Heart right ventricle (tissue), 16 donors: ENCODE measurements at regions not wholly inside any gene's neighbourhood (a gene's known extent, or its start where the extent isn't known, plus 50 kb on each side); places are given as distances from the start of the nearest gene placed in this dataset.

Experiments
- ATAC-seq, 8 donors: fragments of 200-7000 bp; cut with Tn5 transposase; one replicate each; pipeline ENCODE4 v1.9.1; 2020; ENCODE audit warnings: mild to moderate bottlenecking in 8 of 8, moderate library complexity in 8 of 8, moderate number of reproducible peaks in 1 of 8
- DNase-seq, 2 donors: peaks; one replicate each; pipeline ENCODE4 v3.0.0-alpha.2; 2020
- H3K27ac ChIP-seq, 10 donors: fragments of 200-600 bp; sonication (generic) in 2 of 10; one replicate each; pipeline versions ENCODE4 v1.5.0 to v1.8.0; 2020 to 2022; ENCODE audit warnings: mild to moderate bottlenecking in 3 of 10
- H3K27me3 ChIP-seq, 7 donors: fragments of 200-600 bp; one replicate each; pipeline ENCODE4 v1.8.0; 2021 to 2022; ENCODE audit warnings: mild to moderate bottlenecking in 2 of 7
- H3K36me3 ChIP-seq, 9 donors: fragments of 200-600 bp; sonication (generic) in 1 of 9; one replicate each; pipeline versions ENCODE4 v1.5.0 to v1.8.0; 2020 to 2022; ENCODE audit warnings: mild to moderate bottlenecking in 2 of 9
- H3K4me1 ChIP-seq, 9 donors: fragments of 200-600 bp; sonication (generic) in 1 of 9; one replicate each; pipeline versions ENCODE4 v1.5.0 to v1.8.0; 2020 to 2022; ENCODE audit warnings: mild to moderate bottlenecking in 4 of 9
- H3K4me3 ChIP-seq, 10 donors: fragments of 200-600 bp; sonication (generic) in 2 of 10; one replicate each; pipeline versions ENCODE4 v1.5.0 to v1.8.0; 2020 to 2022; ENCODE audit warnings: mild to moderate bottlenecking in 7 of 10, moderate library complexity in 2 of 10
- H3K9me3 ChIP-seq, 11 donors: fragments of 200-600 bp in 10 of 11; sonication (generic) in 2 of 11; one replicate each; pipeline versions ENCODE4 v1.5.0 to v1.8.0; 2013 to 2022; ENCODE audit warnings: mild to moderate bottlenecking in 2 of 11, control low read depth in 1 of 11, moderate library complexity in 1 of 11
- WGBS, 2 donors: extraction: QIAGEN DNeasy Blood & Tissue Kit; methylation state at CpG; one replicate each; pipeline ENCODE4 v1.1.7; 2013; ENCODE audit warnings: inconsistent platforms in 1 of 2; 5-methylcytosine and 5-hydroxymethylcytosine counted together
- intact Hi-C, 10 donors: fragments of 100-400 bp; cut with DNase I; formaldehyde crosslinking; loops; one replicate each; pipeline versions ENCODE4 v1.11.1 to v1.14.2; 2022
- TF ChIP-seq, protein P1 (sequence below), 9 donors: fragments of 200-600 bp; sonication (generic) in 2 of 9; IDR thresholded peaks; one replicate each; pipeline versions ENCODE4 v1.5.0 to v1.8.0; 2021 to 2022; ENCODE audit warnings: antibody characterized with exemption in 9 of 9, mild to moderate bottlenecking in 5 of 9, moderate library complexity in 1 of 9
- donor health status: Arrhythmogenic right ventricular cardiomyopathy.
- donor health status: ischemic (EF 13 %, LVEDD 7.1; RV severe dilation, severe dysfunction).
- donor health status: healthy with polysubstance abuse.
- donor health status: DM: no; HTN: yes; CAD: no.
- donor health status: DM: no; HTN: no; CAD: no.
- donor health status: ischemic (EF 25% LVEDD 6.9; RV normal size, moderate dysfunction).
- donor health status: ischemic (EF 25% LVEDD 5.7; RV mildly dilated, moderate dysfunction).
- donor health status: healthy.
- donor health status: DM: yes; HTN: yes; CAD: no.
- donor health status: Ischemic cardiomyopathy.
- donor health status: ischemic (EF 35%, LVEDD 5.7; RV mildly dilated, moderate dysfunction).
- donor health status: nonischemic (EF 11% LVEDD 7.7; RV severe dilation, severe dysfunction).
- donor health status: DM: yes; HTN: yes; CAD: no.
- donor health status: PGD.
- donor health status: ischemic (EF 29% LVEDD 5.4; RV normal size, mild dysfunction).
- donor health status: nonischemic (EF 23%, LVEDD 6.1; RV moderate dilation, normal function).

DNA sequence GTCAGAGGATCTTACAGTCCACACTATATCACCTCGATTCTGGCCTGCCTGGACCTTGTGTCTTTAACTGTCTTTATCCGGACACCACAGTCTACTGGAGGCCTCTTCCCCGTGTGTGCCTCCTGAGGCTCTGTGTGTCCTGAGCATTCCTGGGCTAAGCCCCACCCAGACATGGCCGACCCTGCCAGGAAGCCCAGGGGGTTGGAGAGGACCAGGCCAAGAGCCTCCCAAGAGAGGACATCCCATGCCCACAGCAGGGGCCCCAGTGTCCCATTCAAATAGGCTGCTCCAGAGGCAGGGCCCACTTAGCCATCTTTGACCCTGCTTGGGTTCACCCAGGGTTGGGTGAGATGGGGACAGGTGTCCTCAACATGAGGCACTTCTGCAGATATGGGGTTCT lies 84.7 kb upstream of the OTOS start:
- peaks cover 0 to 29% (median 11%) of the 10 kb centered on the region in 7 donors for H3K27me3 ChIP-seq
- DNase-seq (peak in 1 of 2 donors; percentile 1), ATAC-seq (no peak)
- peaks cover 0 to 30% (median 9%) of the 10 kb centered on the region in 11 donors for H3K9me3 ChIP-seq
- WGBS, 2 donors: 73 to 78% methylated on average over 4 of the region's 4 CpGs
- H3K4me1 ChIP-seq: no peaks in the 10 kb centered on the region
- TF ChIP-seq, protein P1, sequence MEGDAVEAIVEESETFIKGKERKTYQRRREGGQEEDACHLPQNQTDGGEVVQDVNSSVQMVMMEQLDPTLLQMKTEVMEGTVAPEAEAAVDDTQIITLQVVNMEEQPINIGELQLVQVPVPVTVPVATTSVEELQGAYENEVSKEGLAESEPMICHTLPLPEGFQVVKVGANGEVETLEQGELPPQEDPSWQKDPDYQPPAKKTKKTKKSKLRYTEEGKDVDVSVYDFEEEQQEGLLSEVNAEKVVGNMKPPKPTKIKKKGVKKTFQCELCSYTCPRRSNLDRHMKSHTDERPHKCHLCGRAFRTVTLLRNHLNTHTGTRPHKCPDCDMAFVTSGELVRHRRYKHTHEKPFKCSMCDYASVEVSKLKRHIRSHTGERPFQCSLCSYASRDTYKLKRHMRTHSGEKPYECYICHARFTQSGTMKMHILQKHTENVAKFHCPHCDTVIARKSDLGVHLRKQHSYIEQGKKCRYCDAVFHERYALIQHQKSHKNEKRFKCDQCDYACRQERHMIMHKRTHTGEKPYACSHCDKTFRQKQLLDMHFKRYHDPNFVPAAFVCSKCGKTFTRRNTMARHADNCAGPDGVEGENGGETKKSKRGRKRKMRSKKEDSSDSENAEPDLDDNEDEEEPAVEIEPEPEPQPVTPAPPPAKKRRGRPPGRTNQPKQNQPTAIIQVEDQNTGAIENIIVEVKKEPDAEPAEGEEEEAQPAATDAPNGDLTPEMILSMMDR (IDR thresholded peaks at IDR 0.05): no peak
- no peak overlapping the region for H3K27ac ChIP-seq
- H3K4me3 ChIP-seq: no peak overlapping the region
- H3K36me3 ChIP-seq: no peaks in the 10 kb centered on the region
- intact Hi-C loops: loop anchor here in 1 of 10 donors (10.0 kb wide), 1 partner anchor 120 kb away; no protein-coding TSS in a partner anchor

DNA sequence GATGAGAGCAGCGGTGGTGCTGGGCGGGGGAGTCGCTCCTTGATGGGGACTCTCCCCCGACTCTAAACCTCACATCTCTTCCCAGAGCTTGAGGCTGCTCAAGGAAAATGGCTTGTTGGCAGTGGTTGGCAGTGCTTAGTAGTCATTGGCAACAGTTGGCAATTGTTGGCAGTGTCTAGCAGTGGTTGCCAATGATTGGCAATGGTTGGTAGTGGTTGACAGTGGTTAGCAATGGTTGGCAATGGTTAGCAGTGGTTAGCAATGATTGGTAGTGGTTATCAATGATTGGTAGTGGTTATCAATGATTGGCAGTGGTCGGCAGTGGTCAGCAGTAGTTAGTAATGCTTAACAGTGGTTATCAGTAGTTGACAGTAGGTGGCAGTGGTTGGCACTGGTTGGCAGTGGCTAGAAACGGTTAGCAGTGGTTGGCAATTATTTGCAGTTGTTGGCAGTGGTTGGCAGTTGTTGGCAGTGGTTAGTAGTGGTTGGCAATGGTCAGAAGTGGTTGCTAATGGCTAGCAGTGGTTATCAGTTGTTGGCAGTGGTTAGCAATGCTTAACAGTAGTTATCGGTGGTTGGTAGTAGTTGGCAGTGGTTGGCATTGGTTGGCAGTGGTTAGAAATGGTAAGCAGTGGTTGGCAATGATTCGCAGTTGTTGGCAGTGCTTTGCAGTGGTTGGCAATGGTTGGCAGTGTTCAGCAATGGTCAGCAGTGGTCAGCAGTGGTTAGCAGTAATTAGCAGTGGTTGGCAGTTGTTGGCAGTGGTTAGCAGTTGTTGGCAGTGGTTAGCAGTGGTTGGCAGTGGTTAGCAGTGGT lies 85.4 kb upstream of the OTOS start:
- Histone ChIP-seq H3K27ac (no peak overlapping the region), H3K9me3 (peaks cover 0 to 30% (median 9%) of the 10 kb centered on the region in 11 donors), H3K36me3 (no peaks in the 10 kb centered on the region), H3K4me1 (no peaks in the 10 kb centered on the region), H3K27me3 (peaks cover 0 to 29% (median 11%) of the 10 kb centered on the region in 7 donors), H3K4me3 (no peak overlapping the region)
- DNase-seq: peak in 1 of 2 donors; percentile 0
- no peak for ATAC-seq
- 86 to 87% methylated on average over 8 of the region's 8 CpGs for WGBS, 2 donors
- TF ChIP-seq, protein P1 (IDR thresholded peaks at IDR 0.05): no peak
- intact Hi-C loops: loop anchor here in 1 of 10 donors (10.0 kb wide), 1 partner anchor 119 kb away; no protein-coding TSS in a partner anchor

DNA sequence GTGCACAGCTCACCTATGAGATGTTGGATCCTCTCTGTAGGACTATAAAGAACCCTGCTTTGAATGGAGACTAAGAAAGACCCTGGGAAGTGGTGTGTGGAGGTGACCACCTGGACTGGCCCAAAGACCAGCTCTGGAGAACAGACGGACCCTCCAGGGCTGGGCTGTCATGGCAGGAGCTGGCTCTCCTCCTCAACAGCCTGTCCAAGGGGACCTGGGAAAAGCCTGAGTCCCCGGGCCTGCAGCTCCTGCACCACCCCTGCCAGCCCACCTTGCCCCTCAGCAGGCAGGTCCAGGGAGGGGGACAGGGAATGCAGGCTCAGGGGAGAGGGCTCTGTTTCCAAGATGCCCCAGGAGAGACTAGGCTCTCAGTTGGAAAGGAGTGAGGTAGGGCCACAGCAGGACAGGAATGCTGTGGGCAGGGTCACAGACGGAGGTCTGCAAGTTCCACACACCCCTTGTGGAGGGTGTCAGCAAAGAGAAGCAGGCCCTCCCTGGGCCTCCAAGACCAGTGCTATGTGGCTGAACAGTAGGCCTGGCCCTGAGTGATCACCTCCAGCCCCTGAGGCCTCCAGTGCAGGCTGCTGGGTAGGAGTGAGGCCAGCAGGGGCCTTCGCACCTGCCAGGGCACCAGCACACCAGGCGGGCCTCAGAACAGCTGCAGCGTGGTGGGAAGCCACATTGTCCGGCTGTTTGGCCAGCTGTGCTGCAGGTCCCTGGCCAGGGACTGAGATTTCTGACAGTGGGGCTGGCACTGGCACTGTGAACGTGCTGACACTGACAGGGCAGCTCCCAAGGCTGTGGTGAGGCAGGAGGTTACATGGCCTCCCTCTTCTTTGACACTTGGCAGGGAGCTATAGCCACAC lies 86.4 kb upstream of the OTOS start:
- no peaks in the 10 kb centered on the region for H3K4me1 ChIP-seq
- WGBS, 2 donors: 78 to 80% methylated on average over 8 of the region's 8 CpGs
- intact Hi-C loops: loop anchor here in 1 of 10 donors (10.0 kb wide), 1 partner anchor 118 kb away; no protein-coding TSS in a partner anchor
- H3K9me3 ChIP-seq: peaks cover 0 to 27% (median 9%) of the 10 kb centered on the region in 11 donors
- no peaks in the 10 kb centered on the region for H3K36me3 ChIP-seq
- DNase-seq: peak in 1 of 2 donors; percentile 2
- no peak overlapping the region for H3K4me3 ChIP-seq
- H3K27ac ChIP-seq: no peak overlapping the region
- TF ChIP-seq, protein P1 (IDR thresholded peaks at IDR 0.05): no peak
- peaks cover 0 to 30% (median 11%) of the 10 kb centered on the region in 7 donors for H3K27me3 ChIP-seq
- peak in 2 of 8 donors; percentile 33 to 34 for ATAC-seq
